ENCODE measurements at regions not wholly inside any gene's neighbourhood (a gene's known extent, or its start where the extent isn't known, plus 50 kb on each side); places are given as distances from the start of the nearest gene placed in this dataset.
"Not testable (repeated sequence)": the region's sequence is repeated elsewhere in the genome, so short reads cannot be mapped to it uniquely, and the experiment has no call there.

DNA sequence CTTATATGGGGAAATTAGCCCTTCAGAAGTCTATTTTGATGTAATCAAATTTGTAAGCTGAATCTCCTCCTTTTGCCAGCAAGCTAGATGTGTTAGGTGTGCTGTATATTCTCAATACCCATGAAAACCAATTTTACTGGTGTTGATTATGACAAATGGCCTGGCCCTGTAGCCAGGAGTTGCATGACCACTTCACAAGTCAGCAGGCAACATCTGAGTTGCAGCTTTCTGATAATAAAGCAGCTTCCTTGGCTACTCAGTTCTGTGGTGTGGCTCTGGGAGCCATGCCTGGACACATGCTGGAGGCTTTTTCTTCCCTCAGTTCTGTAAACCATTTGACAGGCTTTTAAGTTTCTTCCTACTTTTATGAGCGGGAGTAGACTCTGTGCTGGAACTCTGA, 154.1 kb upstream of the CXCL13 start:
- DNase-seq = no peak

DNA sequence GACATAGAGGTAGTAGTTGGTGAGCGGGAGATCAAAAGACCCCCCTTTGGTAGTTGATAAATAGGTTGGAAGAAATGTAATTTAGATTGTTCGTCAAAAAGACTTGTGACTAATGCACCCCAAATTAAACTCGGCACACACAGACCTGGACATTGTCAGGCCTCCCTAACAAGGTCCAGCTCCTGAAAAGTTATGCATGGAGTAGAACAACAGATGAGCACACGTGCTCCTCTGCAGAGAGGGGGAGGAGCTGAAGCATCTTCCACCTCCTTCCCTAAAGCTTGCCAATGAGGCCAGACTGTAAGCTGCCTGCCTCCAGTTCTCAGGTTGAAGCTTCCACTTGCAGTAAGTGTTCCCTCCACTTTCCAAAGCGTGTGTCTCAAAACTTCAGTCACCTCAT, 153.5 kb upstream of the CXCL13 start:
- DNase-seq = not testable (repeated sequence)

GRCh38 chr4:77453911-77454310, 151.7 kb upstream of the CXCL13 start:
- no peak for DNase-seq

- no peak for DNase-seq
Measured at GRCh38 chr4:77454858-77455257, 150.8 kb upstream of the CXCL13 start.

DNA sequence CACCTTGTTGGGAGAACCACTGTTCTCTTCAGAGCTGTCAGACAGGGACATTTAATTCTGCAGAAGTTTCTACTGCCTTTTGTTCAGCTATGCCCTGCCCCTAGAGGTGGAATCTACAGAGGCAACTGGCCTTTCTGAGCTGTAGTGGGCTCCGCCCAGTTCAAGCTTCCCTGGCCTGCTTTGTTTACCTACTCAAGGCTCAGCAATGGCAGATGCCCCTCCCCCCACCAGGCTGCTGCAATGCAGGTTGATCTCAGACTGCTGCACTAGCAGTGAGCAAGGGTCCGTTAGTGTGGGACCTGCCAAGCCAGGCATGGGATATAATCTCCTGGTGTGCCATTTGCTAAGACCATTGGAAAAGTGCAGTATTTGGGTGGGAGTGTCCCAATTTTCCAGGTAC, 141.5 kb upstream of the CXCL13 start:
- DNase-seq = not testable (repeated sequence)

GRCh38 chr4:77465271-77465670, 140.3 kb upstream of the CXCL13 start:
- no peak for DNase-seq

DNA sequence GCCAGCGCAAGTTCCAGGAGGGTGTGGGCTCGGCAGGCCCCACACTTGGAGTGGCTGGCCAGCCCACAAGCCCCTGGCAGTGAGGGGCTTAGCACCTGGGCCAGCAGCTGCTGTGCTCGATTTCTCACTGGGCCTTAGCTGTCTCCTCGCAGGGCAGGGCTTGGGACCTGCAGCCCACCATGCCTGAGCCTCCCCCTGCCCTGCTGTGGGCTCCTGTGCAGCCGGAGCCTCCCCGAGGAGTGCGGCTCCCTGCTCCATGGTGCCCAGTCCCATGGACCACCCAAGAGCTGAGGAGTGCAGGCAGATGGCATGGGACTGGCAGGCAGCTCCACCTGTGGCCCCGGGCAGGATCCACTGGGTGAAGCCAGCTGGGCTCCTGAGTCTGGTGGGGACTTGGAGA, 139.2 kb upstream of the CXCL13 start:
- no peak for DNase-seq

DNA sequence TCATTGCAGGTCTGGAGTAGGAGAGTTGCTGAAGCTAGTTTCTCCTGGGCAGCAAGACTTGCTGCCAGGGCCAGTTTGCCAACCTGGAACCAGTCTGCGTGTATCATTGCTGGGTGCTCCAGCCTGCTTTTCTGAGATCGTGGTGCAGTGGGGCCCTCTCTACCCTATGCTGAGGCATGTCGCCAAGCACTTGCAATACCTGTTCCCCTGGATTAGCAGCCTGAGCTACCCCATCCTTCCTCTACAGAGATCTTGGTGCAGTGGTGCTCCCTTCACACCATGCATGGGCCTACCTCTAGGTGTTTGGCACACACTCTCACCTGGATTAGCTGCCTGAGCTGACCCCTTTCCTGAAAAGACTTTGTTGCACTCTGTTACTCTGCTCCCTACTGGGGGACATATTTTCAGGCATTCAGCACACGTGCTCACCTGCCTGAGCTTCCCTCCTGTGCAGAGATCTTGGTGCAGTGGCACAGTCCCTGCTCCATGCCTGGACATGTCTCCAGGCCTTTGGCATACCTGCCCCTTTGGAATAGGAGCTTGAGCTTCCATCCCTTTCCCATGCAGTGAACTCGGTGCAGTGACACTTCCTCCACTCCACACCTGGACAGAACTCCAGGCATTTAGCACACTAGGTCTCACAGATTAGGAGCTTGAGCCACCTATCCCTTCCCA, 133.7 kb upstream of the CXCL13 start:
- DNase-seq = no peak

GRCh38 chr4:77473509-77473908, 132.1 kb upstream of the CXCL13 start:
- no peak for DNase-seq

DNA sequence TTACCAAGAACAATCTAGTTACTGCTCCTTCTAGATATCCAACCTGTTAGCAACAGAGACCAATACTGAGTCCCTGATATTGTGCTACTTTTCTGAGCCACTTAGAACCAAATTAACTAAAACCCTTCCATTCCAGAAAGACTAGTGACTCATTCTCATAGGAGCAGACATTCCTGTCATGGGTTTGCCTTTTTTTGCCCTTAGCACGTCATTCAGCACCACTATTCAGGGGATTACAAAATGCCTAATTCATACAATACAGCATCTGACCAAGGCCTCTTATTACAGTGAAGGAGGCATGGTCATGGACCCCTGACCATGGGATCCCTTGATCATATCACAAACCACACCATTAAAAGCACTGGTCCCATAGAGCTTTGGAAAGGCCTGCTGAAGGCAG, 123.8 kb upstream of the CXCL13 start:
- DNase-seq = no peak

DNA sequence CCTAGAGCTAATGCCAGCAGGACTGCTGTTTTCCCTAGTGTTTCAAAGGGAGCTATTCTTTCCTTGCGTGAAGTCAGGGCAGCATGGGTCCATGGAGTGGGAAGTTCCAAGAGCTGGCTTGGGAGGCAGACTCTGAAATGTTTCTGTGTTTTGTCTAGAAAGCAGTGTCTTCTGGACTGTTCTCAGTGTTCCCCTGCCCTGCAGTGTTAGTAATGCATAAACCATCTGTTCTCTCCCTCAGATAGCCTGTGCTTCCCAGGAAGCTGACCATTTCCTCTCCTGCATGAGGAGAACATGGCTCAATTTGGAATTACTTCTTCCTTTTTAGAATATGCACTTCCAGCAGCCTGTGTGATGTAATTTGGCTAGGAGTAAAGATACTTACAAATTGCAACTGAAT, 116.7 kb upstream of the CXCL13 start:
- no peak for DNase-seq

DNA sequence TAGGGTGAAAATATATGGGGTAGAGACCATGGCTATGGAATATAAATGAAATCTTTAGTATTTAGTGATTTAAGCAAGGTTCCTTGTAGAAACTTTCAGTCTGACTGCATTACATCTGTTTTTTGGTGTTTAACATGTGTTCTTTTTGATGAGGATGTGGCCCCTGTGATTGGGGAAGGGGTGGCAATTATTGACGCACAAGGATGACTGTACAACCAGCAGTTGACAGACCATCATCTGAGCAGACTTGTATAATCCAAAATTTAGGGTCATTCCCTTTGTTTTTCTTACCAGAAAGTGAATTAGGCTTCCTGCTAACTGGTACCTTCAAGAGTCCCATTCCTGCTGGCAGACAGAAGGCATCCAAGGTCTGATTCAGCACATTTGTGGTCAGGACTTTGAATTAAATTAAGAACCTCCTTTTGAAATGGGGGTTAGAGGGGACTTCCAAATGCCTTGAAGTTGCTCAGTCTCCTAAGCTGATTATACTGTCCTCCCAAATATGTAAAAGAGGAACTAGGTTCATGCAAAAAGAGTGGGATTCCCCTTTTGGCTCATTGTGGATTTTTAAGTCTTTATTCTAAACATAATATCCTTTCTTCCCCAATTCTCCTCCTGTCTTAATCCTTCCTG, 112.4 kb upstream of the CXCL13 start:
- DNase-seq = no peak

- DNase-seq = no peak
Measured at GRCh38 chr4:77493829-77494551, 111.6 kb upstream of the CXCL13 start.

DNA sequence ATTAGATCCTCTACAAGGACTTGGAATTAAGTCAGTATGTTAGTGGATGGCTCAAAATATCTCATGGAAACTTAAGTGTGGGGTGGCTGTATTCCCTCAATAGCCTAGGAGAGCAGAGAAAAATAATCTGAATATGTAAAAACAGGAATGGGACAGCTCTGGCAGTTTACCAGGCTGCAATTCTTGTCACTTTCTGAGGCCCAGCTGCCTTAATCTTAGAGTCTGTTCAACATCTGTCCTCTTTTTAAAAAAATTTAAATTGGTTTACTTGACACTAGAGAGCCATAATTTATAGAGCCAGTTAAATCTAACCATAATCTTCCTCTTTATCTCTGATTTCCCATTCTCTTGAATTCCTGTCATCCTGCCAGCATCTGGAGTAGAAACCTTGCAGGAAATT, 109.2 kb upstream of the CXCL13 start:
- no peak for DNase-seq

DNA sequence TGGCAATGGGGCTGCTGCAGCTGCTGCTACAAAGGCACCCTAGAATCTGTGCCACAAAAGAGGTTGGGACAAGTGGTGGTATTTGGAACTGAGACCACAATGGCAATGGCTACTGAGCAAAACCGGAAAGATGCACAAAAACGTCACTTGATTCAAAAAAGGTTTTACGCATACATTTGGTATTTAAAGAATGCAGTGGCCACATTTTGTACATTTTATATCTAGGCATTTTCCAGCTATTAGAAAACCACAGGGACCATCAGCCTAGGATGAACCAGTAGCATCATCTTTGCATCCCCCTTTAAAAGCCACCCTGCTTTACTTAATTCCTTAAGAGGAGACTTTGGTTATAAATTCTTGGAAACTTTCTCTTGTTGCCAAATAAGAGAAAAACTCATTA, 104.8 kb upstream of the CXCL13 start:
- DNase-seq = no peak

DNA sequence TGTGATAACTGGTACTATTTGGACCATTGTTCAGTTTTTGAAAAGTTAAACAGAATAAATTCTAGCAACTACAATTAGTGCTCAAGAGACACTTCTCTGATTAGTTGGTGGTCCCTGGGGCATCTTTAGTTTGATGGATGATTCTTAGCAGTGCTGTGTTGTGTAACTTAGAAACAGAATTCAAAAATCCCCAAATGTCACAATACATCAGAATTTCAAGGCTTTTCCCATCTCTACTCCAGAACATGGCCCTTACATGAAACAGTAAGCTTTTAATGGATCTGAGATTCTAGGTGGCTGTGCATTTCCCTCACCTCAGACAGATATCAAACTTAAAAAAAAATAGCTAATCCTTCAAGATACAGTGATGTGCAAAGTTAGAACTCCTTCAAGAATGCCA, 104.4 kb upstream of the CXCL13 start:
- no peak for DNase-seq

DNA sequence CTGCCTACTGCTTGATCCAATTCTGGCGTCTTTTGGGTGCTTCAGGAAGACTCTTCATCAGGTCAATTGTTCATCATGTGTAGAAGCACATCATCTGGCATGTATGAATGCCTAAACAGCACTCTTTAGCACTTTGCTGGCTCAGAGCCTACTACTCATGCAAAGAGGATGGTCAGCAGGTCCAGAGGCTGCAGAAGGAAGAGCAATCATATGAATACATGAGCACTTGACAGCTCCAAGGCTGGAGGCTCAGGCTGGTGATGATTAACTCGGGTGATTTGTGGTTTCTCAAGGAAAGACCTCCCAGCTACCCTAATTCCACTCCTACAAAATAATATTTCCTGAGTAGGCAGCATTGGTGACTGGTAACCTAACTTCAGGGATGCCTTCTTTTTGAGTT, 103.8 kb upstream of the CXCL13 start:
- DNase-seq = no peak

- DNase-seq = no peak
Measured at GRCh38 chr4:77504407-77504806, 101.2 kb upstream of the CXCL13 start.

DNA sequence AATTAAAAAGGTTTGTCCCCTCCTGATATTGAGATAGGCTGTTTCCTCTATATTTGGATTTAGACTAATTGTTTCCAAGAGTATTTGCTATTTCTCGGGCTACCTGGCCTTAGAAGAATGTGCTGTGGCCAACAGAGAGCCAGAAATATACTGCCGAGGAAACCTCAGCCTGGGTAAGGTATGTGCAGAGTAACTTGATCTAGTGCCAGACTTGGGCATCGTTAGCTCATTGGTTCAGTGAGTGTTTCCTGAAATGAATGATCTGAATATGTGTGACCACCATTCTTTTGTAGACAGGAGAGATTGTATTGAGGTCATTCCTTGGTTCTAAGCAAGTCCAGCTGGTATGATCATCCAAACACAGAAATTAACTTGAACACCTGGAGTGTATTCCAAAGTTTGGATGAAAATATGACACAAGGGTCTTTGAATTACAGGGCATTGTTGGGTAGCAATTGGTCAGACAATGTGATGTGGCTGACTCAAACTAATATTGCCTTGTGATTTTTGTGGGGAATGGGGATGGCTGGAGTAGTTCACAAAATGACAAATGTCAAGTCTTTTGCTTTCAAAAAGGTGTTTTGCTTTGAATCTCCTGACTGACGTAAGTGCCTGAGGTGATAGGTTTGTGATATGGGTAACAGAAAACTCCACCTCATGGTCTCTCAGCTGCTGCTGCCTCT, 100.2 kb upstream of the CXCL13 start:
- DNase-seq = no peak

GRCh38 chr4:77505958-77506319, 99.7 kb upstream of the CXCL13 start:
- DNase-seq = no peak

GRCh38 chr4:77510367-77510766, 95.3 kb upstream of the CXCL13 start:
- DNase-seq = no peak

DNA sequence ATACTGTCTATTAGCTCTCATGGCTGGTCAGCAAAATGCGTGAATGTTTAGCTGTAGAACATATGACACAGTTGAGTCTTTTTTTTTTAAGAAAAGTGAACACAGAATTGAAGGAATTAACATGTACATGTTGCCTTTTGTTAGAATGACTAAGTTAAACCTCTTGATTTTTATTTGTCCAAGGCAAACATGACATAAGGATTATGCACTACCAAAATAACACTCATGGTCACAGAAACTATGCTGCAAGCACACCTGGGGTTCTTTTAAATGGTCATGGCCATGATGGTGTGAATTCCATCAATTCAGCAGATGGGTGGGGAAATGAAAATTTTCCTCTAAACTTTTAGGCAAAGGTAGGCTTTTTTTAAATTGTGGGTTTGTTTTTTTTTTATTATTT, 80.1 kb upstream of the CXCL13 start:
- DNase-seq = no peak

- DNase-seq = not testable (repeated sequence)
Measured at GRCh38 chr4:77527900-77528299, 77.7 kb upstream of the CXCL13 start.

- DNase-seq = no peak
Measured at GRCh38 chr4:77538144-77538543, 67.5 kb upstream of the CXCL13 start.

All from NCI-H2081 treated with DMSO at 0.1 percent for 48 hours (cell line).